SK-N-SH treated with all-trans-retinoic acid at 6 μM for 48 hours (cell line): ENCODE measurements at regions not wholly inside any gene's neighbourhood (a gene's known extent, or its start where the extent isn't known, plus 50 kb on each side); places are given as distances from the start of the nearest gene placed in this dataset.

ENCODE experiments used
- BACH2 ChIP-seq: fragments of 250-450 bp; sonication (Bioruptor Pico); IDR thresholded peaks from 2 replicates; pipeline ENCODE4 v1.9.0; 2021; ENCODE audit warnings: mild to moderate bottlenecking, borderline replicate concordance
- ESRRG ChIP-seq: fragments of 250-450 bp; sonication (Bioruptor Pico); IDR thresholded peaks from 2 replicates; pipeline ENCODE4 v1.6.1; 2021; ENCODE audit warnings: mild to moderate bottlenecking
- ISL1 ChIP-seq: fragments of 250-450 bp; sonication (Bioruptor Pico); IDR thresholded peaks from 2 replicates; pipeline ENCODE4 v2.1.2; 2022; ENCODE audit warnings: mild to moderate bottlenecking, moderate library complexity
- PATZ1 ChIP-seq: fragments of 250-450 bp; sonication (Bioruptor Pico); IDR thresholded peaks from 2 replicates; pipeline ENCODE4 v1.8.0; 2020; ENCODE audit warnings: mild to moderate bottlenecking, moderate library complexity, borderline replicate concordance
- RARB ChIP-seq: fragments of 250-450 bp; sonication (Bioruptor Pico); IDR thresholded peaks from 2 replicates; pipeline ENCODE4 v1.8.0; 2021; ENCODE audit warnings: mild to moderate bottlenecking, moderate library complexity
- SNAI2 ChIP-seq: fragments of 250-450 bp; sonication (Bioruptor Pico); IDR thresholded peaks from 2 replicates; pipeline ENCODE4 v1.5.0; 2020; ENCODE audit warnings: mild to moderate bottlenecking, moderate library complexity
- TCF4 ChIP-seq: fragments of 250-450 bp; sonication (Bioruptor Pico); IDR thresholded peaks from 2 replicates; pipeline ENCODE4 v1.8.0; 2021; ENCODE audit warnings: mild to moderate bottlenecking, moderate library complexity, borderline replicate concordance
- ZC3H10 ChIP-seq: fragments of 250-450 bp; sonication (Bioruptor Pico); IDR thresholded peaks from 2 replicates; pipeline ENCODE4 v1.5.1; 2021; ENCODE audit warnings: mild to moderate bottlenecking, moderate library complexity
- ZFP3 ChIP-seq: fragments of 250-450 bp; sonication (Bioruptor Pico); IDR thresholded peaks from 2 replicates; pipeline ENCODE4 v1.5.0; 2020; ENCODE audit warnings: mild to moderate bottlenecking, moderate library complexity
- ZNF70 ChIP-seq: fragments of 450-650 bp; formaldehyde crosslinking; IDR thresholded peaks from 2 replicates; pipeline ENCODE4 v1.5.0; 2020; ENCODE audit warnings: mild to moderate bottlenecking, moderate library complexity
- ZNF8 ChIP-seq: fragments of 450-650 bp; formaldehyde crosslinking; IDR thresholded peaks from 2 replicates; pipeline ENCODE4 v1.5.0; 2020; ENCODE audit warnings: mild to moderate bottlenecking, moderate library complexity
- TF ChIP-seq, protein P1 (sequence below): fragments of 250-450 bp; sonication (Bioruptor Pico); IDR thresholded peaks from 2 replicates; pipeline ENCODE4 v1.8.0; 2021; ENCODE audit warnings: low read depth, mild to moderate bottlenecking, moderate library complexity, borderline replicate concordance
- TF ChIP-seq, protein P2 (sequence below): fragments of 250-450 bp; sonication (Bioruptor Pico); IDR thresholded peaks from 2 replicates; pipeline ENCODE4 v1.5.1; 2021; ENCODE audit warnings: mild to moderate bottlenecking, moderate library complexity
- TF ChIP-seq, protein P3 (sequence below): fragments of 250-450 bp; sonication (Bioruptor Pico); IDR thresholded peaks from 2 replicates; pipeline ENCODE4 v1.5.1; 2020; ENCODE audit warnings: low read depth, mild to moderate bottlenecking, moderate library complexity

DNA sequence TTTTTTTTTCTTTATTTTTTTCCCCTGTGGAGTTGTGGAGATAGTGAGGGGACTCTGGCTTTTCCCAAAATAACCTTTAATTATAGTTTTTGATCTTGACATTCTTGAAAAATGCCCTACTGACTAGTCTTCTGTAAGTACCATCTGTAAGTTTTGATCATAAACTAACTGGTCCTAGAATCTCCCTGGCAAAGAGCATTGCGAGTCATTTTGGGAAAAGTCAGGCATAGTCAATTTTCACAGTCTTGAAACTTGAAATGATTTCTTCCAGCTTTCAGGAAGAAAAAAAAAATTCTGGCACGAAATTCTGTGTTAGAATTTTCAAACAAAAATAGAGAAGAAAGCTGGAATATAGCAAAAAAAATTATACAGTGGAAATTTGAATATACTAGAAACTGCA, 181.2 kb upstream of the SNX7 start:
- TF ChIP-seq, protein P1, sequence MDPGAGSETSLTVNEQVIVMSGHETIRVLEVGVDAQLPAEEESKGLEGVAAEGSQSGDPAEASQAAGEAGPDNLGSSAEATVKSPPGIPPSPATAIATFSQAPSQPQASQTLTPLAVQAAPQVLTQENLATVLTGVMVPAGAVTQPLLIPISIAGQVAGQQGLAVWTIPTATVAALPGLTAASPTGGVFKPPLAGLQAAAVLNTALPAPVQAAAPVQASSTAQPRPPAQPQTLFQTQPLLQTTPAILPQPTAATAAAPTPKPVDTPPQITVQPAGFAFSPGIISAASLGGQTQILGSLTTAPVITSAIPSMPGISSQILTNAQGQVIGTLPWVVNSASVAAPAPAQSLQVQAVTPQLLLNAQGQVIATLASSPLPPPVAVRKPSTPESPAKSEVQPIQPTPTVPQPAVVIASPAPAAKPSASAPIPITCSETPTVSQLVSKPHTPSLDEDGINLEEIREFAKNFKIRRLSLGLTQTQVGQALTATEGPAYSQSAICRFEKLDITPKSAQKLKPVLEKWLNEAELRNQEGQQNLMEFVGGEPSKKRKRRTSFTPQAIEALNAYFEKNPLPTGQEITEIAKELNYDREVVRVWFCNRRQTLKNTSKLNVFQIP = no peak
- TF ChIP-seq ZNF8 (CRISPR knock-in tag) = no peak
- TF ChIP-seq ZNF70 (CRISPR knock-in tag) = no peak
- TF ChIP-seq ISL1 (CRISPR knock-in tag) = no peak
- TF ChIP-seq PATZ1 (CRISPR knock-in tag) = no peak
- TF ChIP-seq RARB (CRISPR knock-in tag) = no peak
- TF ChIP-seq, protein P2, sequence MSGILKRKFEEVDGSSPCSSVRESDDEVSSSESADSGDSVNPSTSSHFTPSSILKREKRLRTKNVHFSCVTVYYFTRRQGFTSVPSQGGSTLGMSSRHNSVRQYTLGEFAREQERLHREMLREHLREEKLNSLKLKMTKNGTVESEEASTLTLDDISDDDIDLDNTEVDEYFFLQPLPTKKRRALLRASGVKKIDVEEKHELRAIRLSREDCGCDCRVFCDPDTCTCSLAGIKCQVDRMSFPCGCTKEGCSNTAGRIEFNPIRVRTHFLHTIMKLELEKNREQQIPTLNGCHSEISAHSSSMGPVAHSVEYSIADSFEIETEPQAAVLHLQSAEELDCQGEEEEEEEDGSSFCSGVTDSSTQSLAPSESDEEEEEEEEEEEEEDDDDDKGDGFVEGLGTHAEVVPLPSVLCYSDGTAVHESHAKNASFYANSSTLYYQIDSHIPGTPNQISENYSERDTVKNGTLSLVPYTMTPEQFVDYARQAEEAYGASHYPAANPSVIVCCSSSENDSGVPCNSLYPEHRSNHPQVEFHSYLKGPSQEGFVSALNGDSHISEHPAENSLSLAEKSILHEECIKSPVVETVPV (CRISPR knock-in tag) = no peak
- TF ChIP-seq, protein P3, sequence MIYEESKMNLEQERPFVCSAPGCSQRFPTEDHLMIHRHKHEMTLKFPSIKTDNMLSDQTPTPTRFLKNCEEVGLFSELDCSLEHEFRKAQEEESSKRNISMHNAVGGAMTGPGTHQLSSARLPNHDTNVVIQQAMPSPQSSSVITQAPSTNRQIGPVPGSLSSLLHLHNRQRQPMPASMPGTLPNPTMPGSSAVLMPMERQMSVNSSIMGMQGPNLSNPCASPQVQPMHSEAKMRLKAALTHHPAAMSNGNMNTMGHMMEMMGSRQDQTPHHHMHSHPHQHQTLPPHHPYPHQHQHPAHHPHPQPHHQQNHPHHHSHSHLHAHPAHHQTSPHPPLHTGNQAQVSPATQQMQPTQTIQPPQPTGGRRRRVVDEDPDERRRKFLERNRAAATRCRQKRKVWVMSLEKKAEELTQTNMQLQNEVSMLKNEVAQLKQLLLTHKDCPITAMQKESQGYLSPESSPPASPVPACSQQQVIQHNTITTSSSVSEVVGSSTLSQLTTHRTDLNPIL = no peak
- TF ChIP-seq BACH2 (CRISPR knock-in tag) = no peak
- TF ChIP-seq TCF4 = no peak
- no peak for TF ChIP-seq ZFP3 (CRISPR knock-in tag)
- TF ChIP-seq SNAI2 (CRISPR knock-in tag) = no peak
- no peak for TF ChIP-seq ZC3H10
- TF ChIP-seq ESRRG = no peak
